ENCODE measurements at regions not wholly inside any gene's neighbourhood (a gene's known extent, or its start where the extent isn't known, plus 50 kb on each side); places are given as distances from the start of the nearest gene placed in this dataset.

GRCh38 chr13:48775804-48776203, 122.1 kb downstream of the CYSLTR2 start (continued):
- TF ChIP-seq CTCF (IDR thresholded peaks at IDR 0.05), result no peak
- TF ChIP-seq RAD21 (IDR thresholded peaks at IDR 0.05; ENCODE audit: low read length), result no peak; the same call in 1 of the 2 replicates
- TF ChIP-seq NRF1 (IDR thresholded peaks at IDR 0.05; ENCODE audit: low read depth, low read length), result no peak
- no peak for TF ChIP-seq SMC3 (IDR thresholded peaks at IDR 0.05; ENCODE audit: low read depth, low read length)
- peak; percentile 99 for TF ChIP-seq JUND (IDR thresholded peaks at IDR 0.05)
- TF ChIP-seq FOSL2 (IDR thresholded peaks at IDR 0.05; ENCODE audit: borderline replicate concordance, low read depth), result peak; percentile 84
- peak; percentile 95; the same call in 1 of the 2 replicates for TF ChIP-seq SIN3A (IDR thresholded peaks at IDR 0.05; ENCODE audit: borderline replicate concordance, low read depth, low read length)
- TF ChIP-seq TCF12 (IDR thresholded peaks at IDR 0.05), result peak; percentile 99
- peak; percentile 51; the same call in 1 of the 2 replicates for TF ChIP-seq RCOR1 (IDR thresholded peaks at IDR 0.05; ENCODE audit: low read length)

- H3K27ac ChIP-seq (ENCODE audit: low read depth in 2 of 2, low read length in 1 of 2), result peak overlapping the region; percentile 39 to 93; a peak in 3 of 4 replicates
- H3K9me3 ChIP-seq, result peaks cover 14% of the 10 kb centered on the region
- H3K4me2 ChIP-seq, result peak overlapping the region; percentile 59; the same call in 1 of the 2 replicates
- H4K20me1 ChIP-seq (ENCODE audit: insufficient read depth), result no peaks in the 10 kb centered on the region
- TF ChIP-seq TCF12 (IDR thresholded peaks at IDR 0.05) (no peak), SMC3 (IDR thresholded peaks at IDR 0.05; ENCODE audit: low read depth, low read length) (no peak), POLR2AphosphoS5 (IDR thresholded peaks at IDR 0.05; ENCODE audit: low read depth, low read length) (no peak), TEAD4 (IDR thresholded peaks at IDR 0.05; ENCODE audit: borderline replicate concordance, insufficient read depth) (no peak), TAF1 (IDR thresholded peaks at IDR 0.05; ENCODE audit: borderline replicate concordance, low read depth, low read length) (no peak), FOSL2 (IDR thresholded peaks at IDR 0.05; ENCODE audit: borderline replicate concordance, low read depth) (no peak)
- H2AFZ ChIP-seq (ENCODE audit: low read depth), result no peak overlapping the region
- POLR2A ChIA-PET, result no interaction called here
- no peaks in the 10 kb centered on the region for H3K36me3 ChIP-seq (replicated peaks in 1 of 2; ENCODE audit: control insufficient read depth in 1 of 2, insufficient read depth in 2 of 2, low read length in 1 of 2)
- H3F3A ChIP-seq (replicated peaks; ENCODE audit: insufficient read depth), result peaks cover 28% of the 10 kb centered on the region
- no peak overlapping the region; a peak in 1 of 4 replicates for H3K4me3 ChIP-seq (ENCODE audit: low read depth in 2 of 2, low read length in 1 of 2)
- no peaks in the 10 kb centered on the region for H3K79me2 ChIP-seq (ENCODE audit: insufficient read depth)
- no peak for DNase-seq
- 89% methylated on average over 1 of the region's 1 CpG for WGBS (ENCODE audit: low lambda C conversion rate)
- H3K4me1 ChIP-seq (ENCODE audit: control insufficient read depth in 1 of 2, insufficient read depth in 2 of 2, low read depth in 1 of 2, low read length in 1 of 2), result peaks cover 7 to 14% of the 10 kb centered on the region in 2 experiments
- no peaks in the 10 kb centered on the region for H3K9me2 ChIP-seq
- no peak overlapping the region for H3K9ac ChIP-seq
- no peaks in the 10 kb centered on the region for H3K27me3 ChIP-seq (ENCODE audit: insufficient read depth)
- CTCF ChIA-PET, result interaction anchor here (1.4 kb wide), 1 partner anchor 8 kb away, joined by 4 read pairs; no protein-coding TSS in a partner anchor
Measured at GRCh38 chr13:48776401-48776800, 122.7 kb downstream of the CYSLTR2 start.

- no peaks in the 10 kb centered on the region for H3K79me2 ChIP-seq (ENCODE audit: insufficient read depth)
- TF ChIP-seq NRF1 (IDR thresholded peaks at IDR 0.05; ENCODE audit: low read depth, low read length), result no peak
- no peak for TF ChIP-seq RXRA (IDR thresholded peaks at IDR 0.05; ENCODE audit: borderline replicate concordance, low read depth)
- TF ChIP-seq RFX5 (IDR thresholded peaks at IDR 0.05; ENCODE audit: low read length), result no peak
- no peak for TF ChIP-seq FOXJ3 (CRISPR knock-in tag; IDR thresholded peaks at IDR 0.05)
- no peak for TF ChIP-seq TCF12 (IDR thresholded peaks at IDR 0.05)
- no peak for TF ChIP-seq ZBTB33 (IDR thresholded peaks at IDR 0.05; ENCODE audit: borderline replicate concordance, low read depth)
- TF ChIP-seq CTCF (IDR thresholded peaks at IDR 0.05), result no peak
- TF ChIP-seq JUND (IDR thresholded peaks at IDR 0.05), result no peak
- no peaks in the 10 kb centered on the region for H3K9me2 ChIP-seq
- 55% methylated on average over 3 of the region's 3 CpGs for WGBS (ENCODE audit: low lambda C conversion rate)
- H3K9me3 ChIP-seq, result peaks cover 14% of the 10 kb centered on the region
- ChIA-PET CTCF (no interaction called here), POLR2A (no interaction called here)
- H3K36me3 ChIP-seq (replicated peaks in 1 of 2; ENCODE audit: control insufficient read depth in 1 of 2, insufficient read depth in 2 of 2, low read length in 1 of 2), result no peaks in the 10 kb centered on the region
- no peak overlapping the region for H2AFZ ChIP-seq (ENCODE audit: low read depth)
- H4K20me1 ChIP-seq (ENCODE audit: insufficient read depth), result no peaks in the 10 kb centered on the region
- H3K27me3 ChIP-seq (ENCODE audit: insufficient read depth), result no peaks in the 10 kb centered on the region
- peaks cover 28% of the 10 kb centered on the region for H3F3A ChIP-seq (replicated peaks; ENCODE audit: insufficient read depth)
- H3K9ac ChIP-seq, result no peak overlapping the region
- DNase-seq, result no peak
- peaks cover 7 to 14% of the 10 kb centered on the region in 2 experiments for H3K4me1 ChIP-seq (ENCODE audit: control insufficient read depth in 1 of 2, insufficient read depth in 2 of 2, low read depth in 1 of 2, low read length in 1 of 2)
- H3K4me2 ChIP-seq, result no peak overlapping the region
- H3K4me3 ChIP-seq (ENCODE audit: low read depth in 2 of 2, low read length in 1 of 2), result no peak overlapping the region
- no peak overlapping the region for H3K27ac ChIP-seq (ENCODE audit: low read depth in 2 of 2, low read length in 1 of 2)
Measured at GRCh38 chr13:48778610-48779009, 124.9 kb downstream of the CYSLTR2 start.
